ENCODE measurements at regions not wholly inside any gene's neighbourhood (a gene's known extent, or its start where the extent isn't known, plus 50 kb on each side); places are given as distances from the start of the nearest gene placed in this dataset.

DNA sequence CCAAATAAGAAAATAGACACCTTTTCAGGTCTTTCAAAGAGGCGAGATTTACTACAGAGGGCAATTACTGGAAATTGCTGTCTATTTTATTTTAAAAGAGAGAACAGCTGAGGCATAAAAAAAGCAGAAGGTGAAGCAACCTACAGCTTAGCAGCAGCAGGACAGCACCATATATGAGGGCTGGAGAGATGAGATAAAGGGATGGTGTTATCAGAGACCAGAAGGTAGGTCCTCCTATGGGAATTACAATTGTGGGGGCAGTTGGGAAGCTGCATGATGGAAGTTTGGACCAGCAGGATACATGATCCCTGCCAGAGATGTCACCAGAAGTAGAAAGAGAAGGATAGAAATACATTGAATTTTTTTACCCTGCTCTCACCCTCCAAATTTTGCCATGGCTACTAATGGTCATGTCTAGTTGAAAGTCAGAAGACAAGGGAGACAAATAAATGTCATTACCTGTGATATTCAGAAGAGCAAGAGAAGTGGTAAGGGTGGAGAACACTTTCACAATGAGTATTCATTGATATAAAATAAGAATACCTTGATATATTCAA lies 77.2 kb upstream of the CALCR start:
- H3K4me1 ChIP-seq (ENCODE audit: control insufficient read depth, insufficient read depth, low read length): no peaks in the 10 kb centered on the region
- H4K5ac ChIP-seq (ENCODE audit: low read depth, low read length): no peak overlapping the region
- no peaks in the 10 kb centered on the region for H4K20me1 ChIP-seq (ENCODE audit: insufficient read depth, low read length)
- no peak overlapping the region for H3K4me2 ChIP-seq (ENCODE audit: low read depth, low read length)
- no peak overlapping the region for H2AK9ac ChIP-seq (replicated peaks; ENCODE audit: low read depth, low read length, poor library complexity)
- no peak overlapping the region for H3K56ac ChIP-seq (ENCODE audit: extremely low read depth, insufficient read depth, low read length)
- no peak overlapping the region for H3K4me3 ChIP-seq (ENCODE audit: insufficient read depth, low read depth, low read length)
- H3K18ac ChIP-seq (ENCODE audit: low read depth, low read length): no peak overlapping the region
- no peak overlapping the region for H3K4ac ChIP-seq (ENCODE audit: low read depth, low read length)
- H3K27me3 ChIP-seq (ENCODE audit: control insufficient read depth, insufficient read depth, low read length): no peaks in the 10 kb centered on the region
- H4K91ac ChIP-seq (ENCODE audit: insufficient read depth, low read depth, low read length): no peak overlapping the region
- ChIA-PET POLR2A (ENCODE audit: unreplicated experiment) (no interaction called here), CTCF (no interaction called here)
- intact Hi-C loops (cut with micrococcal nuclease): no loop called here
- BruUV-seq (replicated peaks): no TSS peak
- DNase-seq: no peak
- H3K36me3 ChIP-seq (ENCODE audit: control insufficient read depth, insufficient read depth, low read length): no peaks in the 10 kb centered on the region
- no peak overlapping the region for H2BK15ac ChIP-seq (ENCODE audit: low read depth, low read length)
- no peak for ATAC-seq (ENCODE audit: low read depth)
- no peak overlapping the region for H2AK5ac ChIP-seq (ENCODE audit: low read depth, low read length)
- dilution Hi-C loops (cut with HindIII; ENCODE audit: low sequenced_read_pairs, unreplicated experiment): no loop called here
- H2BK20ac ChIP-seq (ENCODE audit: low read depth, low read length): no peak overlapping the region
- no CpG with 5 or more reads among the region's 1 CpG for WGBS, 2 experiments (ENCODE audit: extremely low coverage in 2 of 2, insufficient read length in 1 of 2)
- no peak overlapping the region for H2BK120ac ChIP-seq (ENCODE audit: low read depth, low read length)
- no peak overlapping the region for H3K23ac ChIP-seq (ENCODE audit: low read depth, low read length)
- no peak overlapping the region for H4K8ac ChIP-seq (ENCODE audit: low read depth in 2 of 2, low read length in 2 of 2)
- no peak overlapping the region for H3K14ac ChIP-seq (replicated peaks; ENCODE audit: low read depth, low read length)
- H2BK5ac ChIP-seq (ENCODE audit: low read depth, low read length, poor library complexity, severe bottlenecking): no peak overlapping the region
- no peak overlapping the region for H2AFZ ChIP-seq (replicated peaks; ENCODE audit: low read length, poor library complexity)
- in situ Hi-C loops (cut with MboI; ENCODE audit: low sequenced_read_pairs): no loop called here
- TF ChIP-seq BHLHE40 (IDR thresholded peaks at IDR 0.05; ENCODE audit: low read depth, low read length): no peak
- no peak for TF ChIP-seq MAZ (IDR thresholded peaks at IDR 0.05; ENCODE audit: borderline replicate concordance, low read depth, low read length)
- TF ChIP-seq, protein P1, sequence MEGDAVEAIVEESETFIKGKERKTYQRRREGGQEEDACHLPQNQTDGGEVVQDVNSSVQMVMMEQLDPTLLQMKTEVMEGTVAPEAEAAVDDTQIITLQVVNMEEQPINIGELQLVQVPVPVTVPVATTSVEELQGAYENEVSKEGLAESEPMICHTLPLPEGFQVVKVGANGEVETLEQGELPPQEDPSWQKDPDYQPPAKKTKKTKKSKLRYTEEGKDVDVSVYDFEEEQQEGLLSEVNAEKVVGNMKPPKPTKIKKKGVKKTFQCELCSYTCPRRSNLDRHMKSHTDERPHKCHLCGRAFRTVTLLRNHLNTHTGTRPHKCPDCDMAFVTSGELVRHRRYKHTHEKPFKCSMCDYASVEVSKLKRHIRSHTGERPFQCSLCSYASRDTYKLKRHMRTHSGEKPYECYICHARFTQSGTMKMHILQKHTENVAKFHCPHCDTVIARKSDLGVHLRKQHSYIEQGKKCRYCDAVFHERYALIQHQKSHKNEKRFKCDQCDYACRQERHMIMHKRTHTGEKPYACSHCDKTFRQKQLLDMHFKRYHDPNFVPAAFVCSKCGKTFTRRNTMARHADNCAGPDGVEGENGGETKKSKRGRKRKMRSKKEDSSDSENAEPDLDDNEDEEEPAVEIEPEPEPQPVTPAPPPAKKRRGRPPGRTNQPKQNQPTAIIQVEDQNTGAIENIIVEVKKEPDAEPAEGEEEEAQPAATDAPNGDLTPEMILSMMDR (conservative IDR thresholded peaks at IDR 0.05; ENCODE audit: low read depth, low read length): no peak
- TF ChIP-seq MXI1 (IDR thresholded peaks at IDR 0.05; ENCODE audit: borderline replicate concordance, low read depth, low read length): no peak
- TF ChIP-seq RAD21 (IDR thresholded peaks at IDR 0.05; ENCODE audit: low read length): no peak
- TF ChIP-seq RFX5 (IDR thresholded peaks at IDR 0.05; ENCODE audit: low read depth, low read length): no peak
- no peak for TF ChIP-seq CEBPB (IDR thresholded peaks at IDR 0.05; ENCODE audit: low read depth, low read length)
- no peak overlapping the region for H3K27ac ChIP-seq (ENCODE audit: insufficient read depth, low read length)
- no peak overlapping the region for H3K9ac ChIP-seq (ENCODE audit: low read depth, low read length)
- H3K9me3 ChIP-seq (ENCODE audit: control insufficient read depth, insufficient read depth, low read length): no peaks in the 10 kb centered on the region
- H3K79me1 ChIP-seq (ENCODE audit: low read depth in 1 of 2, low read length in 2 of 2): no peaks in the 10 kb centered on the region
- H3K9me1 ChIP-seq (ENCODE audit: insufficient read depth, low read length): no peaks in the 10 kb centered on the region

Data from IMR-90 (cell line).